ENCODE measurements at regions not wholly inside any gene's neighbourhood (a gene's known extent, or its start where the extent isn't known, plus 50 kb on each side); places are given as distances from the start of the nearest gene placed in this dataset.
A peak's percentile ranks its signal among the peaks of the same experiment; 100 is the strongest.

DNA sequence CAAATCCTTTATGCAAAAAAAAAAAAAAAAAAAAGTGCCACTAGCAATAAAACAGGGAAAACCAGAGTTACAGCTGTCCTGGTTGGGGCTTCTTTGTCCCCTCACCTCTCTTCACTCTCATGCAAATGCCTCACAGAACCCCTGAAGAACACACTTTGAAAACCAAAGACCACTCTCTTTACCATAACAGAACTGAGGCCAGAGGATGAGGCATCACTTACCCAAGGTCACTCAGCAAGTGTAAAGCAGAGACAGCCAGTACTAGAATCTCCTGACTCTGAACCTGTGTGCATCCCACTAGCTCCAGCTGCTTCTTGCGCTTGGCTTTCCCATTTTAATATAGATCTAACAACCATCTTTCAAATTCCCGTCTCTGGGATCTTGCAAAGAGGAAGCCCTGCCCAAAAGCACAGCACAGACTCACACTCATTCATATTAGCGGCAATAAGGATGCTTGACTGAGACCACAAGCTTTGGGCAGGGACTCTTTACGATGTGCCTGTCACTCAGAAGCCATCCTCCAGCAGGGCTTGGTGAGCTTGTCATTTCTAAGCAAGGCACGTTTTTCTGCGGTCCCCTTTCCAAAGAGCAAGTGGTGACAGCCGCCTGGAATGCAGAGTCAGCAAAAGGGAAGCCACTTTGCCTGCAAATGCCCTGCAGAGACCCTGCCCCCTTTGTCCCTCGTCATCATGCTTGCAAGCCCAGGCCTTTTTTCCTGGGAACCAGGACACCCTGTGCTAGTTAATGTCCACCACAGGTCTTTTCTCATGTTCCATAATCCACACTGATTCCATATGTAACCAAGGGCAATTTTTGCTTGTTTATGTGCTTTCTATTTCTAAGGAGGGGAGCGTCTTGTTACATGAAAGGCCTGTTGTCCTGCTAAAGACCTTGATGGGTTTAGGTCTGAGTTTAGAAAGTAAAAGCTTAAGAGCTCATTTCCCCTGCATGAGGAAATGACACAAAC lies 76.5 kb upstream of the NFIA start:
- Histone ChIP-seq H3K4me3 (ENCODE audit: low read depth in 1 of 2, low read length in 2 of 2) (no peak overlapping the region), H3K9me3 (ENCODE audit: control insufficient read depth in 2 of 2, insufficient read depth in 1 of 2, low read depth in 1 of 2, low read length in 1 of 2) (no peaks in the 10 kb centered on the region), H3K27me3 (ENCODE audit: control insufficient read depth in 1 of 2, insufficient read depth in 2 of 2, low read length in 2 of 2) (no peaks in the 10 kb centered on the region), H3K4me1 (ENCODE audit: control insufficient read depth in 2 of 2, insufficient read depth in 2 of 2, low read length in 1 of 2) (peaks cover 0 to 3% of the 10 kb centered on the region in 2 donors), H3K36me3 (ENCODE audit: control insufficient read depth in 2 of 2, insufficient read depth in 2 of 2, low read length in 1 of 2) (no peaks in the 10 kb centered on the region), H3K27ac (ENCODE audit: low read depth in 2 of 2, low read length in 1 of 2) (no peak overlapping the region)
- WGBS, 2 donors, result 72 to 79% methylated on average over 9 of the region's 9 CpGs

DNA sequence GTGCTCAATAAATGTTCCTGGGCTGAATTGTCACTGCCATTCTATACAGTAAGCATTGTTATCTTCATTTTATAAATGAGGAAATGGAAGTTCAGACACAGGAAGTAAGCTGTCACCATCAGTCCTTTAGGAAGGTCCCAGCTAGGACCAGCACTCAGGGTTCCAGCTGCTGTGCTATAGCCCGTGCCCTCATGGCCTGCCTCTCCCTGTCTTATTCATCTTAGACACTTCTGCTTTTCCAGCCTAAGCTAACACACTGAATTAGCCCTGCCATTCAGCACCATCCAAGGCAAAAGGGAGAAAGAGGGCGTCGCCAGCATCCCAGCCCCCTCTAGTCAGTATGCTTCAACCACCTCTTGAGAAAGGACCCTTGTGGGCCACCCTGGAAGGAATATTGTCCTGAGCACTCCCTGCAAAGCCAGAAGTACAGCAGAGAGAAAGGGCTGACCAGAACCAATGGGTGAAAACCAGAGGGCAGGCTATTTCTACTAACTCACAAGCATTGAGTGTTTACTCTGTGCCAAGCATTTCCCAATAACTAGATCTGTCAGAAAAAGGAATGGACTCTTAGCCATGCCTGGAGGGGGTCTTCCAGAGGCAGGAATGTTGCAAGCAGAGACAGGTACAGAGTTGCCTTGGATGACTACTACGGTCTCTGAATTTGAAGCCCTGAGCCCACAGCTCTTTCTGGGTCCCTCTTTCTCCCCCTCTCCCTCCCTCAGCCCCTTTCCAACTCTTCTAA lies 77.9 kb upstream of the NFIA start:
- no peaks in the 10 kb centered on the region for H3K36me3 ChIP-seq (ENCODE audit: control insufficient read depth in 2 of 2, insufficient read depth in 2 of 2, low read length in 1 of 2)
- H3K9me3 ChIP-seq (ENCODE audit: control insufficient read depth in 2 of 2, insufficient read depth in 1 of 2, low read depth in 1 of 2, low read length in 1 of 2), result no peaks in the 10 kb centered on the region
- H3K27ac ChIP-seq (ENCODE audit: low read depth in 2 of 2, low read length in 1 of 2), result no peak overlapping the region
- no peaks in the 10 kb centered on the region for H3K27me3 ChIP-seq (ENCODE audit: control insufficient read depth in 1 of 2, insufficient read depth in 2 of 2, low read length in 2 of 2)
- WGBS, 2 donors, result 49 to 59% methylated on average over 4 of the region's 4 CpGs
- peaks cover 0 to 3% of the 10 kb centered on the region in 2 donors for H3K4me1 ChIP-seq (ENCODE audit: control insufficient read depth in 2 of 2, insufficient read depth in 2 of 2, low read length in 1 of 2)
- H3K4me3 ChIP-seq (ENCODE audit: low read depth in 1 of 2, low read length in 2 of 2), result no peak overlapping the region

DNA sequence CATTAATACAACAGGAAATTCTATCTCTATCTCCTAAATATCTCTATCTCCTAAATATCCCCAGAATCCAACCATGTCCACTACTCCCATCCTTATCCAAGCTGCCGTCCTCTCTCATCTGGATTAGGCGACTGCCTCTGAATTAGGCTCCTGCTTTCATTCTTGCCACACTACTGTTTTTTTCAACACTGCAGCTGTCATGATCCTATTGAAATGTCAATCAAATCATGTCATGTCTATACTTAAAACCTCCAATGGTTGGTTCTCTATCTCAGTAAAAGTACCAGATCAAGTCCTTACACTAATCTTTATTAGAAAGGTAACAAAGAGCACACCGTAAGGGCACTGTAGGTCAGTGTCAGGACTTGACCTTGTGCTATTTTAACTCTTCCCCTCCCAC lies 82.0 kb upstream of the NFIA start:
- 94% methylated on average over 3 of the region's 3 CpGs for WGBS, 2 donors

DNA sequence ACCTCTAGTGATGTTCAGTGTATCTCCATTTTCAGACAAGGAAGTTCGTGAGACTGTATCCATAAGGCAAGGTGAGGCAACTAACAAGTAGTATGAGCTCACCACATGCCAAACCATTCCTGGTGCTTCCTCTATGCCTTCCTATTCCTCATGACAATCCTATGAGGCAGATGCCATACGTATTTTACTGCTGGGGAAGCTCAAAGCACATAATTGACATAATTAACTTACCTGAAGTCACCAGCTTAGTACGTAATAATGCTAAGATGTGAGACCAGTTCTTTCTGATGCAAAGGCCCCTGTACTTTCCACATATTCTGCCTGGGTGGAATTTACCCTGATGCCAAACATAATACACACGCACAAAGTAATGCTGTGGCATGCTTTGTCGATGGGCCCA lies 83.6 kb upstream of the NFIA start:
- H3K27me3 ChIP-seq (ENCODE audit: control insufficient read depth in 1 of 2, insufficient read depth in 2 of 2, low read length in 2 of 2), result no peaks in the 10 kb centered on the region
- H3K4me3 ChIP-seq (ENCODE audit: low read depth in 1 of 2, low read length in 2 of 2), result no peak overlapping the region
- no peaks in the 10 kb centered on the region for H3K9me3 ChIP-seq (ENCODE audit: control insufficient read depth in 2 of 2, insufficient read depth in 1 of 2, low read depth in 1 of 2, low read length in 1 of 2)
- H3K36me3 ChIP-seq (ENCODE audit: control insufficient read depth in 2 of 2, insufficient read depth in 2 of 2, low read length in 1 of 2), result no peaks in the 10 kb centered on the region
- 91 to 94% methylated on average over 5 of the region's 5 CpGs for WGBS, 2 donors
- H3K4me1 ChIP-seq (ENCODE audit: control insufficient read depth in 2 of 2, insufficient read depth in 2 of 2, low read length in 1 of 2), result no peaks in the 10 kb centered on the region
- no peak overlapping the region for H3K27ac ChIP-seq (ENCODE audit: low read depth in 2 of 2, low read length in 1 of 2)

More for the DNA sequence above, 82.0 kb upstream of the NFIA start:
- Histone ChIP-seq H3K9me3 (ENCODE audit: control insufficient read depth in 2 of 2, insufficient read depth in 1 of 2, low read depth in 1 of 2, low read length in 1 of 2) (no peaks in the 10 kb centered on the region), H3K27me3 (ENCODE audit: control insufficient read depth in 1 of 2, insufficient read depth in 2 of 2, low read length in 2 of 2) (no peaks in the 10 kb centered on the region), H3K4me3 (ENCODE audit: low read depth in 1 of 2, low read length in 2 of 2) (no peak overlapping the region), H3K36me3 (ENCODE audit: control insufficient read depth in 2 of 2, insufficient read depth in 2 of 2, low read length in 1 of 2) (no peaks in the 10 kb centered on the region), H3K4me1 (ENCODE audit: control insufficient read depth in 2 of 2, insufficient read depth in 2 of 2, low read length in 1 of 2) (peaks cover 0 to 3% of the 10 kb centered on the region in 2 donors), H3K27ac (ENCODE audit: low read depth in 2 of 2, low read length in 1 of 2) (no peak overlapping the region)

DNA sequence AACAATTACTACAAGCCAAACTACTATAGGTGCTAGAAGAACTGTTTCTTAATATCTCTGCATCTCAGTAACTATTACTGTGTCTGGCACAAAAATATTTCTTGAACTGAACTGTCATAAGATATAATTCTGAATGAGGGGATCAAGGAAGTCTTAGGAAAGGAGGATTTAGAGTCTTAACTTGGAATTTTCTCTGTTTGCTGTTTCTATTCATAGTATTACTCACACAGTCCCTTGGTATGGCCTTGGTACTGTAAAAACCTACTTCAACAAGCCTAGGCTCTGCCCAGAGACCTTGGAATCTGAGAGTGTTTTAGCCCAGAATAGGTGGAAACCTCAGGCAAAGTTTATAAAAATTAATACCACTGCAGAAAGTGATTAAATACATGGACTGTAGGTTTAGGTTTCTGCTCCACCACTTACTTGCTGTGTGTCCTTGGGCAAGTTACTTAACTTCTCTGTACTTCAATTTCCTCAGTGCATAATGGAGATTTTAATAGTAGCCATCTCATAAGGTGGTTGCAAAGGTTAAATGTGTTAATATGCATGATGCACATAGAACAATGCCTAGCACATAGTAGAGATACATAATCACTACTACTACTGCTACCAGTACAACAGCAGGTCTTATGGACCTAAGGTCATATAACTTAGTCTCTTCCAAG lies 87.4 kb upstream of the NFIA start:
- Histone ChIP-seq H3K9me3 (ENCODE audit: control insufficient read depth in 2 of 2, insufficient read depth in 1 of 2, low read depth in 1 of 2, low read length in 1 of 2) (no peaks in the 10 kb centered on the region), H3K27me3 (ENCODE audit: control insufficient read depth in 1 of 2, insufficient read depth in 2 of 2, low read length in 2 of 2) (no peaks in the 10 kb centered on the region), H3K4me3 (ENCODE audit: low read depth in 1 of 2, low read length in 2 of 2) (no peak overlapping the region), H3K36me3 (ENCODE audit: control insufficient read depth in 2 of 2, insufficient read depth in 2 of 2, low read length in 1 of 2) (no peaks in the 10 kb centered on the region), H3K27ac (ENCODE audit: low read depth in 2 of 2, low read length in 1 of 2) (no peak overlapping the region), H3K4me1 (ENCODE audit: control insufficient read depth in 2 of 2, insufficient read depth in 2 of 2, low read length in 1 of 2) (no peaks in the 10 kb centered on the region)

DNA sequence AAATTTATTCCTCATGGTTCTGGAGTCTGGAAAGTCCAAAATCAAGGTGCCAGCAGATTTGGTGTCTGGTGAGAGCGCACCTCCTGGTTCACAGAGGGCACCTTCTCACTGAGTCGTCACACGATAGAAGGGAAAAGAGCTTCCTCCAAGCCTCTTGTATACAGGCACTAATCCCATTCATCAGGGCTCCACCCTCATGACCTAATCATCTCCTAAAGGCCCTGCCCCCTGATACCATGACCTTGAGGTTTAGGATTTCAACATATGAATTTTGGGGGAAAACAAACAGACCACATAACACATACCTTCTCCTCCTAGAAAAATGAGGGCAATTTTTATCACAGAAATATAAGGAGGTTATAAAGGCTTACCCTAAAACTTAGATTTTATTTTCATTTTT lies 88.0 kb upstream of the NFIA start:
- Histone ChIP-seq H3K27me3 (ENCODE audit: control insufficient read depth in 1 of 2, insufficient read depth in 2 of 2, low read length in 2 of 2) (no peaks in the 10 kb centered on the region), H3K4me3 (ENCODE audit: low read depth in 1 of 2, low read length in 2 of 2) (no peak overlapping the region), H3K9me3 (ENCODE audit: control insufficient read depth in 2 of 2, insufficient read depth in 1 of 2, low read depth in 1 of 2, low read length in 1 of 2) (no peaks in the 10 kb centered on the region), H3K36me3 (ENCODE audit: control insufficient read depth in 2 of 2, insufficient read depth in 2 of 2, low read length in 1 of 2) (no peaks in the 10 kb centered on the region), H3K27ac (ENCODE audit: low read depth in 2 of 2, low read length in 1 of 2) (no peak overlapping the region), H3K4me1 (ENCODE audit: control insufficient read depth in 2 of 2, insufficient read depth in 2 of 2, low read length in 1 of 2) (no peaks in the 10 kb centered on the region)
- WGBS, 2 donors, result 45 to 62% methylated on average over 3 of the region's 3 CpGs

DNA sequence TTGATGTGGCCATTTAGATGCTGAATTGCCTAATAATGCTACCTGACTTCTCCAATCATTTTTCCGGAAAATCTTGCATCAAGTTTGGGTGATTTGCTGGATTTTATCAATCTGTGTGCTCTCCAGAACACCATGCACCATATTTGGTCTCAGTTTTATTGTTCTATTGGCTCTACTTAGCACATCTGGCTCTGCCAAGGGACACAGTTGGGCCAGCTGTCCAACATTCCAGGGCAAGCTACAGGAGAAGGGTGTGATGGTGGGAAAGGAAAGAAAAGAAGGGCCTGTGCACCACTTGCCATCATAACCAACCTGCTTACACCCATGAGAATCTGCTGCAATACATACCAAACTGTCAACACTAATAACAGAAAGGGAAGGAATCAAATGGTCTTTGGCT lies 90.2 kb upstream of the NFIA start:
- H3K27ac ChIP-seq (ENCODE audit: low read depth in 2 of 2, low read length in 1 of 2), result no peak overlapping the region
- H3K9me3 ChIP-seq (ENCODE audit: control insufficient read depth in 2 of 2, insufficient read depth in 1 of 2, low read depth in 1 of 2, low read length in 1 of 2), result no peaks in the 10 kb centered on the region
- H3K4me3 ChIP-seq (ENCODE audit: low read depth in 1 of 2, low read length in 2 of 2), result no peak overlapping the region
- H3K4me1 ChIP-seq (ENCODE audit: control insufficient read depth in 2 of 2, insufficient read depth in 2 of 2, low read length in 1 of 2), result no peaks in the 10 kb centered on the region
- no peaks in the 10 kb centered on the region for H3K27me3 ChIP-seq (ENCODE audit: control insufficient read depth in 1 of 2, insufficient read depth in 2 of 2, low read length in 2 of 2)
- WGBS, 2 donors, result 88 to 91% methylated on average over 1 of the region's 1 CpG
- no peaks in the 10 kb centered on the region for H3K36me3 ChIP-seq (ENCODE audit: control insufficient read depth in 2 of 2, insufficient read depth in 2 of 2, low read length in 1 of 2)

DNA sequence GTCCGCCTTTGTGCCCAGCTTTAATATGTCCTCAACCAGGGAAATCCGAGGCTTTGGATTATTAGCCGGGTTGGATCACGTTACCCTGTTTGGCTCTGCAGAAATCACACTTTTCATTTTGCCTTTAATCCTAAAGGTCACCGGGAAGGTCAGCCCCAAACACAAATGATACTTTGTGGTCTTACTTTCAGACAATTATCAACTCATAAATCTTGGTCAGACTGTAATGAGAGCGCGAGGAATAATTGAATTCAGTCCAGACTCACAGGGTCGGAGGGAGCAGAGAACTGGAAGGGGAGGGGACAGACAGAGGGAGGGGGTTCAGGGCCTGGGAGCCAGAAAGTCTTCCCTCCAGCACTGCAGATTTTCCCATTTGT lies 91.7 kb upstream of the NFIA start:
- Histone ChIP-seq H3K27me3 (ENCODE audit: control insufficient read depth in 1 of 2, insufficient read depth in 2 of 2, low read length in 2 of 2) (no peaks in the 10 kb centered on the region), H3K27ac (ENCODE audit: low read depth in 2 of 2, low read length in 1 of 2) (no peak overlapping the region), H3K36me3 (ENCODE audit: control insufficient read depth in 2 of 2, insufficient read depth in 2 of 2, low read length in 1 of 2) (no peaks in the 10 kb centered on the region), H3K4me3 (ENCODE audit: low read depth in 1 of 2, low read length in 2 of 2) (no peak overlapping the region), H3K4me1 (ENCODE audit: control insufficient read depth in 2 of 2, insufficient read depth in 2 of 2, low read length in 1 of 2) (no peaks in the 10 kb centered on the region), H3K9me3 (ENCODE audit: control insufficient read depth in 2 of 2, insufficient read depth in 1 of 2, low read depth in 1 of 2, low read length in 1 of 2) (no peaks in the 10 kb centered on the region)
- 74 to 84% methylated on average over 8 of the region's 8 CpGs for WGBS, 2 donors

DNA sequence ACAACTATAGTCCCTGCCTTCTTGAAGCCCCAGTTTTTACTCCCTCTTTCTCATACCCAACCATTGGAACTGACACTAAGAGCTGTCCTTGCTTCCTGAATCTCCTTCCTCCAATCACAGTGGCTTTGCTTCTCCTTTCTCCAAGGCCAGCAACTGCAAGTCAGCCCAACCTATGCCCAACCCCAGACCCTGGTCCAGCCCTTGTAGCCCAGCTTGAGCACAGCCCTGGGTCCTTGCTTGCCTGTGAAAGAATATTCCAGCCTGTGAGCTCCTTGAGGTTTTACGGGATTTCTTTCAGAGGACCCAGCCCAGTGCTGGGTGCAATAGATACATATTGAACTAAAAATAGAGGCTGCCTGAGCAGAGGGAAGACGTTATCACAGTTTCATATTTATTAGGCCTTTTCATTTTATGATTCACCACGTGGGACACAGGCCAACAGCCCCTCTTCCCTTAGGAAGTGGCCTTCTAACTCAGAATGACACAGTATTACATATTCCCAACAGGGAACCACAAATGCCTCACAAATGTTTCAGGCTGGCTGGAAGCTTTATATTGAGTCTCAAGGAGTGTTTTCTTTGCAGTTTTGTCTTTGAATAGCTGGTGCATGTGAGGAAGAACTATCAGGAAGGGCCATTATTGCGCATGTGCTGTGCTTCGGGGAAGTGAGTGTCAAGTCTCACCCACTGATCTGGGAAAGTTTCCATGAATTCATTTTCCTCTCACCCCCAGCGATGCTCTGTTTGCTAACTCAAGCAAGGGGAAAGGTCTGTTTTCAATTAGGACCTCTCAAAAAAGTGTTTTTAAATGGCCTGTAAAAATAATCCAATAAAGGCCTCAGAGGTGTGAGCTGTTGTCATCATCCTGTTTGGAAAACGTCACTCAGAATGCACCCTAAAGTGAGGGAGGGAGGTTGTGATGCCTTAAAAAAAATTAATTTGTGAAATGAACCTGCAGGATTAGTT lies 92.3 kb upstream of the NFIA start:
- H3K4me3 ChIP-seq (ENCODE audit: low read depth in 1 of 2, low read length in 2 of 2), result no peak overlapping the region
- WGBS, 2 donors, result 51 to 52% methylated on average over 7 of the region's 7 CpGs

More for the DNA sequence above, 92.3 kb upstream of the NFIA start:
- no peaks in the 10 kb centered on the region for H3K9me3 ChIP-seq (ENCODE audit: control insufficient read depth in 2 of 2, insufficient read depth in 1 of 2, low read depth in 1 of 2, low read length in 1 of 2)
- H3K27ac ChIP-seq (ENCODE audit: low read depth in 2 of 2, low read length in 1 of 2), result peak overlapping the region; percentile 8 to 28
- no peaks in the 10 kb centered on the region for H3K4me1 ChIP-seq (ENCODE audit: control insufficient read depth in 2 of 2, insufficient read depth in 2 of 2, low read length in 1 of 2)
- no peaks in the 10 kb centered on the region for H3K36me3 ChIP-seq (ENCODE audit: control insufficient read depth in 2 of 2, insufficient read depth in 2 of 2, low read length in 1 of 2)
- no peaks in the 10 kb centered on the region for H3K27me3 ChIP-seq (ENCODE audit: control insufficient read depth in 1 of 2, insufficient read depth in 2 of 2, low read length in 2 of 2)
